ENCODE measurements at regions not wholly inside any gene's neighbourhood (a gene's known extent, or its start where the extent isn't known, plus 50 kb on each side); places are given as distances from the start of the nearest gene placed in this dataset.
A peak's percentile ranks its signal among the peaks of the same experiment; 100 is the strongest.
"Not testable (repeated sequence)": the region's sequence is repeated elsewhere in the genome, so short reads cannot be mapped to it uniquely, and the experiment has no call there.

DNA sequence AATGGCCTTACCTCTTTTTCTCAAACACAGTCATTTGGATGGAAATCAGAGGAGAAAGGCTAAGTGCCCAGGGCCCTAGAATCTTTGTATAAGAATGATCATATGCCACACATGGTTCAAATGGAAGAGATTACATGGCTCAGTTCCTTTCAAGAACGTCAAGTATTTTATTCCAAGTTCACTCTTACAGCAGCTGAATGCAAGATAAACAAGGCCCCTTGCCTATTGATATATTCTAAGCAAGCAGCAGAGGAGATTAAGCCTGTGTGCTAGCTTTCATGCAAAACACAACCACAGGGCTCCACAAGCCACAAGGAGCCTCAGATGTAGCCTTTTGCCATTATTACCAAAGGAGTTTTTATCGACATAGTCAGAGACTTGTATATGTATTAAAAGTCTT lies 55.3 kb upstream of the SLCO6A1 start:
- DNase-seq (ENCODE audit: low spot score) = no peak

DNA sequence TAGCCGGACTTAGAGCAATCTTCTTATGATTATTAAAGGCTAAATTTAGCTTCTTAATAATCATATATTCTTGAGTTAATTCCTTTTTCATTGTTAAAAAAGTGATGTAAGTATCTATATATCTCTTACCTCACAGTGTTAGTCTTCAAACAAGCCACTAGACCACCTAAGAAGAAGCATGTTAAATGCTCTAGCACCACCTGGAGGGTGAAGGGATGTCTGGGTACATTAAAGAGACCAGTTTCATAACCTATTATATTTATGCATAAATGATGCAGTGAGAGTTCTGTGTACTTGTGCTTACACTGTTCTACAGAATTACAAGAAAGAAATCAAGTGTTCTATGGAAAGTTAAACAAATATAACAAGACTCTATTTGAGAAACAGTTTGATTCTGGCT lies 55.9 kb upstream of the SLCO6A1 start:
- peak; percentile 23 for DNase-seq (ENCODE audit: low spot score)

DNA sequence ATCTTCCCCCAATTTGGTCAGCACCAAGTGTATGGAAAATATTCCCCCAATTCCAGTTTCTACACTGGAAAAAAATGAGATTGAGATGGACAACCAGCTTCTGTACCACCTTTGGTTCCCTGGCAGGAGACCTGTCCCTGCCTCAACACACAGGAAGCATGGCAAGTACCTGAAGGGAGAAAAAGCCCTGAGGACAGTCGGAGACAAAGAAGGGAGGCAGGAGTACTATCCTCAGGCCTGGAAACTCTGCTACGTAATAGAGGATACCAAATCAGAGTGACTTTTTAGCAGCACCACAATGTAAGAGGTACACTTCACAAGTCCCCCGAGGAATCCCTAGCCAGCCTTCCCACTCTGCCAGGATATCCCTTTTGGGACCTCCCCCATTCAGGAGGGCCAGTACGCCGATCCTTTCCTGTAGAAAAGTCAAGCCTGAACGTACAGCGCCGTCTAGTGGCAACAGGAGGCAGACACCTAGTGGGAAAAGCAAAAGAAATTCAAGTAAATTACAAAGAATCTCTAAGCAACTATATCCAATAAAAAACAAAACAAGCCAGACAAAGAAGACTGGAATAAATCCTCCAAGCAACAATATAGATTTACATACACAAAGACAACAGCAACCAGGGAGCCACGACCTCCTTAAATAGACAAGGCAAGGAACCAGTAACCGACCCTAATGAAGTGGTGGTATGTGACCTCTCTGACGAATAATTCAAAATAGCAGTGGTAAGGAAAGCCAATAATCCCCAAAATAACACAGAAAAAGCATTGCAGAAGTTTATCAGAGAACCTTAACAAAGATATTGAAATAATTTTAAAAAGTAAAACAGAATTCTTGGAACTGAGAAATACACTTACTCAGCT lies 63.3 kb upstream of the SLCO6A1 start:
- peak; percentile 72 for DNase-seq (ENCODE audit: low spot score)

DNA sequence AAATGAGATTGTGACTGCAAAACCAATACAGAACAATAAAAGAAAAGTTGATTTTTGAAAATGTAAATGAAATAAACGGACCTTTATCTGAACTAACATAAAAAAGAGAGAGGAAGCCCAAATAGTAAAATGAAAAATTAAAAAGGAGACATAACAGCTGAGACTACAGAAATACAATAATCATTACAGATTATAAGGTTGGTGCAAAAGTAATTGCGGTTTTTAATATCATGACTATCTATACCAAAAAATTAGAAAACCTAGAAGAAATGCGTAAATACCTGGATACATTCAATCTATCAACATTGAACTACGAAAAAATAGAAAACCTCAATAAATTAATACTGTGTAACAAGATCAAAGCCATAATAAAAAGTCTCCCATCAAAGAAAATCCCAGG lies 71.9 kb upstream of the SLCO6A1 start:
- no peak for DNase-seq (ENCODE audit: low spot score)

DNA sequence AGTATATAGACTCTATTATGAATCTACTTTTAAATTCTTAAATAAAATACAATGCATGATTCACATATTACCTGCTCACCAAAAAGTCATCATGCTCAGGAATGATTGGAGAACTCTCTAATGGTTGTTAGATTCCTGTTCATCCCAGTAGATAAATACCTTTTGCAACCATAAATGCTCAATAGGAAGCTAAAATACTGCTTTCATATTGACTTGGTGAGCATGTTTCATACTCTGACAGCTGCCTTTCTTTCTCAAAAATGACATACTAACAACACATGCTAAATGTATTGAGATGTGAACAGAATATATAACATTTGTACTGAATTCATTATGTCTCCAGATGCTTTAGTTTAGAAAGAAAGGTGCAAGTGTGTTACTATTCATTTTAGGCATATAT lies 79.6 kb upstream of the SLCO6A1 start:
- no peak for DNase-seq (ENCODE audit: low spot score)

DNA sequence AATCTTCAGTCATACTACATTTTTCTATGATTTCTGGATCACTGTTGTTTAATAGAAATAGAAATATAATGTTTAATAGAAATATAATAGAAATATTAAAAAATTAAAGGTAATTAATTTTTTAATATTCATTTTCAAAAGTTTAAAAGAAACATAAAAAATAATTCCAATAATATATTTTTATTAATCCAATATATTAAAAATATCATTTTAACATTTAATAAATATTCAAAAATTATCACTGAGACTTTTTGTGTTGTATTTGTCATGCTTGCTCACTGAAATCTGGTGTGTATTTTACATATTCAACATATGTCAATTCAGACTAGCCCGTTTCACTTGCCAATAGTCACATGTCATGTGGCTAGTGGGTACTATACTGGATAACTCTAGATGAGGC lies 80.6 kb upstream of the SLCO6A1 start:
- no peak for DNase-seq (ENCODE audit: low spot score)

DNA sequence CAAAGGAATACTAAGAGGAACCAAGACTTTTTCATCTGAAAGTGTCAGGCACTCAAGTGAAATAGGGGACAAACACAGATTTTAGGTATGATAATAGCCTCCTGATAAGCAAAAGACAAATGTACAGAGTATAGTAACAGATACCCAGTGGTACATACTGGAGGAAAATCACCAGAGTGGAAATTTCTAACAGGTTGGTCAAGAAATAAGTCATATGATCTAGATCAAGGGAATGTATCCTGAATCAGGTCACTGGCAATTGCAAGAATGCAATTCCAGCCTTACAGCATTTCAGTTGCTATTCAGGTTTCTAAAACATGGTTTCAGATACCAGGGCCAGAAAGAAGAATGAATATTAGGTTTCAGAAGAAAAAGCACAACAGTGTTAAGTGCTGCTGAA lies 82.2 kb upstream of the SLCO6A1 start:
- no peak for DNase-seq (ENCODE audit: low spot score)

DNA sequence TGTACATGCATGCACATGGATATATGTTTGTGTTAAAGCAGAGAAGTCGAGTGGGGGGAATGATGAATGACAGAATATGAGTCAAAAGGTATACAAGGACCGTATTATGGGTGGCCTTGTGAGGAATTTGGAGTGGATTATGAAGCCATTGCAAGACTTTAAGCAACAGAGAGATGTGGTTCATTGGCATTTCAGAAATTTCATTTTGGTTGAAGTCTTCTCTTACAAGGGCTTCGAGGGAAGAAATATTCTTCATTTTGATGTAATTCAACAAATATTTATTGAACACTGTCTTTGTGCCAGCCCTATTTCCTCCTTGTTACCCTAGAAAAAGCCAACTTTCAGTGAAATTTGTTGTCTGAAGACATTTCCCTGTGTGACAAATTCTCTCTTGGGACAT lies 83.9 kb upstream of the SLCO6A1 start:
- no peak for DNase-seq (ENCODE audit: low spot score)

DNA sequence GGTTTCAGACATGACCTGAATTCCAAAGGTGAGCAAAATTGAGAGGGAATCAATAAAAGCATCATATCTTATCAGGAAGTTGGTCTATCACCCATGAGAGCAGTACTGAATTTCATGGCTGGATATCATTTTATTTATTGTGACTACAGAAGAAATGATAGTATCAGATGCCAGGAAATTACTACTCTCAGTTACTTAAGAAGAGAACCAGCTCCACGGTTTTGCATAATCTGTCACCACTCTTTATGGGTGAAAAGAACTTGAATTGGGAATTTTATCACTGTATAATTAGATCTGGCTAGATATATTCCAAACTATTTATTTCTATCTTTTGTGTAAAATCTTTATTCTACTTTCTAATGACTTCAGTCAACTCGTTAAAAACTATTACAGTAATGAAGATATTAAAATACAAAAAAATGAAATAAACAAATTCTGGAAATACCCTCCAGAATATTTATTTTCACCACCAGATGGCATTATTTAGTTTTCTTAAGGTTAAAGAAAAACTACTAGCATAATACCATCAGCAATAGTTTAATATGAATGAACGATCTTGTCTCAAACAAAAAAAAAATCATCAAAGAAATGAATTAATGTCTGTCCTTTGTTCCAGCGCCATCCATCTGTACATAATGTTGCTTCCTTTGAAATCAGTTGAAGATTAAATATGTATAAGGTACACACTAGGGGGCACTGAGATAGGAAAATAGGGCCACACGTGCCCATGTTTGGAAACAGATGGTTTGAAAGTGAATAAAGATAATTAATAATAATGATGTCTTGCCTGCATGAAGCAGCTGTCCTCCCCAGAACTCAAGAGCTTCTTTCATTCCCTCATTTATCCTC lies 84.7 kb upstream of the SLCO6A1 start:
- peak; percentile 14 for DNase-seq (ENCODE audit: low spot score)

DNA sequence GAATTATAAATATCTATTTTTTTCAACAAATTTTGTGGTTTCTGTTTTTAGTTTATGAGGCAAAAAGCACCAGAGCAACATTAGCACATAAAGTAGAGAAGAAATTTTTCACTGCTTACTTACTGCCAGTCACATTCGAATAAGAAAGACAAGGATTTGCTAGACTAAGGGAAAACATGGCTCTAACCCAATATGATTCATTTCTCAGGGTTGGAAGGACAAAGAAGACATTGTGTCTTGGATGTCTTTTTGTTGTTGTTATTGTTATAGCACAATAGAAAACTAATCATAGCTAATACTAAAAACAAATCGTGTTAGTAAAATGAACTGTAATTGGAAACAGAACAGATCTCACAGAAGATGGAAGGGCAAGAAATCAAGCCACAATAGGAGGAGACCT lies 90.9 kb upstream of the SLCO6A1 start:
- no peak for DNase-seq (ENCODE audit: low spot score)

DNA sequence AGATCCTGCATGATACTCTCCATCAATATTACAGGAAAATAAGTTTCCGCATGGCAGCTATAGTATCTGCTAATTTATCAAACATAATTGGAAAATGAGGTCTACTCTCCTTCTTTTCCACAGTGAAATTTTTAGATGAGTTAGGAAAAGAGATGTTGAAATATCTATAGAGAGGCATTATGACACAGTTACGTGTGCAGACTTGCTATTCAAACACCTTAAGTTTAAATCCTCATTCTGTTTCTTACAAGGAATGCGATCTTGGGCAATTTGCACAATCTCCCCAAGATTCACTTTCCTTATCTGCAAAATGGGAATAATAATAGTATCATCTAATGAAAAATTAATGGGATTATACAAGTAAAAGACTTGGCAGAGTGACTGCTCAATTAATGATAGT lies 91.7 kb upstream of the SLCO6A1 start:
- no peak for DNase-seq (ENCODE audit: low spot score)

DNA sequence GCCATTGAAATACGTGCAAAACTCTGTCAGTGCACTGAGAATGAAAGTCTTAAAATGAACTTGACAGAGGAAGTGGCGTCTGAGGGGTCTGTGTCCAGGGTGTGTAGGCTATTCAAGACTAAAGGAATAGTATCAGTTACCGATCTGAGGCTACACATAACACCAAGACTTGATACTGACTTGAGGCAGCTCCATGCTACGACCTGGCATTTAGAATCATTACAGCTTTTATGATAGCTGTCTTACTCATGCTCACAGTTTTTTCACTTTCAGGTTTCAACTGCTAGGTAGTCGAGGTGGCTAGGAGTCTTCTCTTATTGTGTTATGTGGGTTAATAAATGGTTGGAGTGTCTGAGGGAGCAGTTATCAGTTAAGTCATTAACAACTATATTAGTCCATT lies 92.8 kb upstream of the SLCO6A1 start:
- no peak for DNase-seq (ENCODE audit: low spot score)

DNA sequence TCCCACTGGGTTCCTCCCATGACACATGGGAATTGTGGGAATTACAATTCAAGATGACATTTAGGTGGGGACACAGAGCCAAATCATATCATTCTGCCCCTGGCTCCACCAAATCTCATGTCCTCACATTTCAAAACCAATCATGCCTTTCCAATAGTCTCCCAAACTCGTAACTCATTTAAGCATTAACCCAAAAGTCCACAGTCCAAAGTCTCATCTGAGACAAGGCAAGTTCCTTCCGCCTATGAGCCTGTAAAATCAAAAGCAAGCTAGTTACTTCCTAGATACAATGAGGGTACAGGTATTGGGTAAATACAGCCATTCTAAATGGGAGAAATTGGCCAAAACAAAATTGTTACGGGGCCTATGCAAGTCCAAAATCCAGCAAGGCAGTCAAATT lies 93.8 kb upstream of the SLCO6A1 start:
- DNase-seq (ENCODE audit: low spot score) = not testable (repeated sequence)

DNA sequence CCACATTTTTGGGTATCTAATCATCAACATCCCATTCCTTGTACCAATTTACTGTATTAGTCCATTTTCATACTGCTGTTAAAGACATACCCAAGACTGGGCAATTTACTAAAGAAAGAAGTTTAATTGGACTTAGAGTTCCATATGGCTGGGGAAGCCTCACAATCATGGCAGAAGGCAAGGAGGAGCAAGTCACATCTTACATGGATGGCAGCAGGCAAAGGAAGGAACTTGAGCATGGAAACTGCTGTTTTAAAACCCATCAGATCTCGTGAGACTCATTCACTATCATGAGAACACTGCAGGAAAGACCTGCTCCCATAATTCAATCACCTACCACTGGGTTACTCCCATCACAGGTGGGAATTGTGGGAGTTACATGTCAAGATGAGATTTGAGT lies 95.4 kb upstream of the SLCO6A1 start:
- no peak for DNase-seq (ENCODE audit: low spot score)

DNA sequence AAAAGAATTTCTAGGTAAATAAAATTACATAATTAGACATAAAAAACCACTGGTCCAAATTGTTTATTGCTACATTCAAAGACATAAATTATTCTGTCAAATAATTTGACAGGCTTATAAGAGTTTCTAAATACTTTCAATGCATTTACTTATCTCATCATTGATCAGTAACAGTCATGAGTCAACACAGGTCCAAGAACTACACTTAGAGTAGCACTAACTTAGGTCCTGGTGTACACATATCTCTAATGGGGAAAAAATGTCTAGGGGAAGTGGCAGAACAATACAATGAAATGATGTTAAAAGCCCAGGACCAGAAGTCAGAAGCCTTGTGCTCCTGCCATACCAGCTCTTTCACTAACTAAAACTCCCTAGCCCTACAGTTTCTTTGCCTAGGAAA lies 96.5 kb upstream of the SLCO6A1 start:
- no peak for DNase-seq (ENCODE audit: low spot score)

DNA sequence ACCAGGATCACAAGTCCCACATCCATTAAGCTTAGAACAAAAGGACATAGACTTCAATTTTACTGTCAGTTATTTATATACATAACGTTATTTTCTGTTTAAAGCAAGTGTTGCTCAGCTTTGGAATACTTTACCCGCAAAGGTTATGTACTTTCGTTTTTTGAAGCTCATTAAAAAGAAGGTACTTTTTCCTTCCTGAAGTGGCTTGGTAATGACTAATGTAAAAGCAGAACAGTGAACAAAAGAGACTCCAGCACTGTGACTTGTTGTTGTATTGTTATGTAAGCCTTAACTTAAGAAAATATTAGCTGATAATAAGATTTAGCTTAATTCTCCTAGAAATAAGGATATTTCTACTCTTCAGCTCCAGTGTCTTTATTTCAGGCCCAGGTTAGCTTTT lies 97.3 kb upstream of the SLCO6A1 start:
- no peak for DNase-seq (ENCODE audit: low spot score)

DNA sequence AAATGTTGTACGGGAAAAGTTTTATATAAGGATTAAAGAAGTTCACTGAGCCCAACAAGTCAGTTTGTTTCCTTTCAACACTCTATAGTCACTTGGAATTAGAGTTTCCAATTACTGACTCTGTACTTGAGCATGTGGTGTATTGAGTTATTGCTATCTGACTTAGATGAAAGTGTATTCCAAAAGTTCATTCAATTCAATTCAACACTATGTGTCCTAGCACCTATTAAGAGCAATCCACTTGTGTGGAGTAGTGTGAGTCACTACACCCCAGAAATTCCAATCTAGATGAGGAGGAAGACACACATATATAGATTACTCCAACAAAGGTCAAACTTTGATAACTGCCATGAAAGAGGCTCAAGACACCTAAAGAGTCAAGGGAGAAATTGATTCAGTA lies 98.2 kb upstream of the SLCO6A1 start:
- no peak for DNase-seq (ENCODE audit: low spot score)

DNA sequence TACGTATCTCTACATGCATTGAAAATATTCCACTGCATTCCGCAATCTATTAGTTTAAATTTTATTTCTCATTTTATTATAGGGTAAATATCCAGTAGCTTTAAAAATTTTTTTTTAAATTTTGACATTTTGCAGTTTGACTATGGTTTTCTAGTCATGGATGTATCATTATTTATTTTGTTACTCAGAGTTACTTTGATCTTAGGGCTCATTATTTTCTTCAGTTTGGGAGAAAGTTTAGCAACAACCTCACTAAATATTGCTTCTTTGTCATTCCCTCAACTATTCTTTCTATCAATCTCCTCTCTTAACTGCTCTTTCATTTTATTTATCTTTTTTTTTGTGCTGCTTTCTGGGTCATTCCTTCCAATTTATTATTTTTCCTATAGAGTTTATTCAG lies 100.5 kb upstream of the SLCO6A1 start:
- DNase-seq (ENCODE audit: low spot score) = no peak

DNA sequence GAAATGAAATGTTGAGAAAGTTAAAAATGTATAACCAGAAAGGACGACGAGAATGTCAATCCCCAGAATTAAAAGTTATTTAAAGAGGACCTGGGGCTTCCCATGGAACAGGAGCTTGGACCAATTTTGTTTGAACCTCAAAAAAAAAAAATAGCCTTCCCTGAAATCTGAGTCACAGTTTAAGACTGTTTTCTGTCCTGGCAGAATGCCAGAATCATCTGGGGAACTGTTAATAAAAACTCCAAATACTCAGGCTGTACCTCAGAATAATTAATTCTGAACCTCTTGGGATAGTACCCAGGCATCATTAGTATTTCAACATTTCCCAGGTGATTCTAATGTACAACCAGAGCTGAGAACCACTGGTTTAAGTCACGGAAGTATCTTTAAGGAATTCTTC lies 102.2 kb upstream of the SLCO6A1 start:
- no peak for DNase-seq (ENCODE audit: low spot score)

DNA sequence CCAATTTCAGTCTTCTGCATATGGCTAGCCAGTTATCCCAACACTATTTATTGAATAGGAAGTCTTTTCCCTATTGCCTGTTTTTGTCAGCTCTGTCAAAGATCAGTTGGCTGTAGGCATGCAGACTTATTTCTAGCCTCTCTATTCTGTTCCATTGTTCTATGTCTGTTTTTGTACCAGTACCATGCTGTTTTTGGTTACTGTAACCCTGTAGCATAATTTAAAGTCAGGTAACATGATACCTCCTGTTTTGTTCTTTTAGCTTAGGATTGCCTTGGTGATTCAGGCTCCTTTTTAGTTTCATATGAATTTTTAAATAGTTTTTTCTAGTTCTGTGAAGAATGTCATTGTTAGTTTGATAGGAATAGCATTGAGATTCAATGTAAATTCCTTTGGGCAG lies 104.9 kb upstream of the SLCO6A1 start:
- no peak for DNase-seq (ENCODE audit: low spot score)

DNA sequence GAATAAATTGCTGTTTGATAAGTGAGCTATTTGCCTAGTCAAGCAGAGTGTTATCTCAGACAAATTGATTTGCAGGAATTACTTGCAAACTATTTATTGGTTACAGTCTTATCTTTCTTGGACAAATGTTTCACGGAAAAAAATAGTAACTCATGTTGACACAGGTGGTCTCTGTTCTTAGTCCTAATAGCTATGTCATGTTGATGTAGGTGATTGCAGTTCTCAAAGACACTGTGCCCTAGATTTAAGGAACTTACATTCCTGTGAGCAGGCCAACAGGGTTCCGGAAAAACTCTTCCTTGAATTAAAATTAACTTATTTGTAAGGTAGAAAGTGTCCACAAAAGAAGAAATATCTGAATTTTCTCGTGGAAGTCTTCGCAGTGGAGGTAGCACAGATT lies 109.6 kb upstream of the SLCO6A1 start:
- no peak for DNase-seq (ENCODE audit: low spot score)

DNA sequence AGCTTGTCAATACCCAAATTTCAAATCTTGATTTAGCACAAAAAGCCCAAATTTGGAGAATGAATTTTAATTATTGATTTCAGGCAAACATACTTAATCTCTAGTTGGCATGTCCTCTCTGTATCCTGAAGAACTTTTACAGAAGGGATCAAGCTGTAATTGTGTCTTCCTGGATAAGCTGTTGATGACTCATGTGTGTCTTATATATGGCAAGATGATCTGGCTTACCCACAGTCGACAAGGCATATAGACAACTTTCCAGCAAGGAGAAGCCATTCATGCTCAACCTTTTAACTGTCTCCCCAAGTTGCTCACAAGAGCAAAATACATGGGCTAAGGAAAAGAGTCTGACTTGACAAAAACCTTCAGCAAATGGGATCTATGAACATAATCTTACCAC lies 112.5 kb upstream of the SLCO6A1 start:
- no peak for DNase-seq (ENCODE audit: low spot score)

DNA sequence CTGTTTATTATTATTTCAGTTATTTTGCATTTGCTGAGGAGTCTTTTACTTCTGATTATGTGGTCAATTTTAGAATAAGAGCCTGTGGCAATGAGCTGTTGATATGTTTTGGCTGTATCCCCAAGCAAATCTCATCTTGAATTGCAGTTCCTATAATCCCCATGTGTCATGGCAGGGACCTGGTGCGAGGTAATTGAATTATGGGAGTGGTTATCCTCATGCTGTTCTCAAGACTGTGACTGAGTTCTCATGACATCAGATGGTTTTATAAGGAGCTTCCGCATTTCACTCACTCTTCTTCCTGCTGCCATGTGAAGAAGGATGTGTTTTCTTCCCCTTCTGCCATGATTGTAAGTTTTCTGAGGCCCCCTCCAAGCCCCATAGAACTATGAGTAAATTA lies 114.9 kb upstream of the SLCO6A1 start:
- no peak for DNase-seq (ENCODE audit: low spot score)

Measured in H4 (cell line).